Upper lobe of right lung (tissue), 1 donor: ENCODE measurements at regions not wholly inside any gene's neighbourhood (a gene's known extent, or its start where the extent isn't known, plus 50 kb on each side); places are given as distances from the start of the nearest gene placed in this dataset.

Source experiments
- ATAC-seq: fragments of 200-7000 bp; cut with Tn5 transposase; one replicate; pipeline ENCODE4 v1.9.1; 2020; ENCODE audit warnings: mild to moderate bottlenecking, moderate library complexity
- DNase-seq: peaks from one replicate; pipeline ENCODE4 v3.0.0-alpha.2; 2020
- H3K27ac ChIP-seq: fragments of 200-600 bp; one replicate; pipeline ENCODE4 v1.8.0; 2022
- H3K27me3 ChIP-seq: fragments of 200-600 bp; one replicate; pipeline ENCODE4 v1.8.0; 2022; ENCODE audit warnings: mild to moderate bottlenecking
- H3K36me3 ChIP-seq: fragments of 200-600 bp; one replicate; pipeline ENCODE4 v1.8.0; 2022
- H3K4me1 ChIP-seq: fragments of 200-600 bp; one replicate; pipeline ENCODE4 v1.8.0; 2022
- H3K4me3 ChIP-seq: fragments of 200-600 bp; one replicate; pipeline ENCODE4 v1.8.0; 2022; ENCODE audit warnings: mild to moderate bottlenecking
- H3K9me3 ChIP-seq: fragments of 200-600 bp; one replicate; pipeline ENCODE4 v1.8.0; 2022
- CTCF ChIP-seq: fragments of 200-600 bp; IDR thresholded peaks from one replicate; pipeline ENCODE4 v1.8.0; 2022; ENCODE audit warnings: antibody characterized with exemption
- intact Hi-C: fragments of 100-400 bp; cut with DNase I; formaldehyde crosslinking; loops from one replicate; pipeline ENCODE4 v1.11.0; 2022
- donor health status: DM: no; HTN: yes; CAD: no; lungs with severe emphysema.

- ATAC-seq = no peak
- peak; percentile 46 for DNase-seq
- Histone ChIP-seq H3K27ac (no peak overlapping the region), H3K9me3 (no peaks in the 10 kb centered on the region), H3K27me3 (no peaks in the 10 kb centered on the region), H3K4me3 (no peak overlapping the region), H3K4me1 (no peaks in the 10 kb centered on the region), H3K36me3 (no peaks in the 10 kb centered on the region)
- intact Hi-C loops = no loop called here
- no peak for TF ChIP-seq CTCF
These were observed 123.4 kb downstream of the SIK1 start for GRCh38 chr21:43303275-43304178.

GRCh38 chr21:43302769-43303168 is 124.2 kb downstream of the SIK1 start:
- Histone ChIP-seq H3K36me3 (no peaks in the 10 kb centered on the region), H3K27ac (no peak overlapping the region), H3K27me3 (no peaks in the 10 kb centered on the region), H3K4me3 (no peak overlapping the region), H3K4me1 (no peaks in the 10 kb centered on the region), H3K9me3 (no peaks in the 10 kb centered on the region)
- DNase-seq = peak; percentile 42
- no peak for ATAC-seq
- TF ChIP-seq CTCF = no peak
- intact Hi-C loops = no loop called here

DNA sequence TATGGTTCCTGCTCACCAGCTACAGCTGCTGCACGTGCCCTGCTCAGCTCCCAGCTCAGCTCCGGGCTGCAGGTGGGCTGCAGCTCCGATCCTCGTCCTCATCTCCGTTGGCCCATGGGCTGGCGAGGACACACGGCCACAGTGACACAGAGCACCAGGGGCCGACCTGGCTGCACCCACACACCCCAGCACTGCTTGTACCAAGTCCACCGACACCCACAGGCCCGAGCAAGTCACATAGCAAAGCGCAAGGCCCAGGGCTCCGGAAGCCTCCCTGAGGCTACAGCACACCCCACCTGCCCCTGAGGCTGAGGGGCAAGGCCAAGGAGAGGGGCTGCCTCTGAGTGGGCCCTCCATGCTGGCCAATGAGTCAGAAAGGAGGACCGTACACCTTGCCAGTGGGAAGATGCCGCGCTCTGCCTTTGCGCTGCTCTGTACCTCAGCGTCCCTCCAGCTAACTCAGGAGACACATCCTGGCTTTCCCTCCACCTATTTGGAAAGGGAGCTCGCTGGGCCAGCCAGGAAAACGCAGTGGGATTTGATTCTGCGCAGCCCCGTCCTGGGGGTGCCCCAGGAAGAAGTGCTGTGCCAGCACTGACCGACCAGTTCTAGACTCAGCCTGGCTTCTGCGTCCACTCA is 124.8 kb downstream of the SIK1 start:
- H3K27me3 ChIP-seq = no peaks in the 10 kb centered on the region
- H3K4me3 ChIP-seq = no peak overlapping the region
- H3K36me3 ChIP-seq = no peaks in the 10 kb centered on the region
- no peaks in the 10 kb centered on the region for H3K9me3 ChIP-seq
- intact Hi-C loops = no loop called here
- TF ChIP-seq CTCF = no peak
- no peak overlapping the region for H3K27ac ChIP-seq
- H3K4me1 ChIP-seq = no peaks in the 10 kb centered on the region
- no peak for ATAC-seq
- DNase-seq = no peak

- H3K9me3 ChIP-seq = no peaks in the 10 kb centered on the region
- H3K27me3 ChIP-seq = no peaks in the 10 kb centered on the region
- no peak overlapping the region for H3K27ac ChIP-seq
- DNase-seq (peak; percentile 63), ATAC-seq (no peak)
- intact Hi-C loops = no loop called here
- no peaks in the 10 kb centered on the region for H3K4me1 ChIP-seq
- no peak for TF ChIP-seq CTCF
- no peak overlapping the region for H3K4me3 ChIP-seq
- no peaks in the 10 kb centered on the region for H3K36me3 ChIP-seq
These were observed 125.4 kb downstream of the SIK1 start for GRCh38 chr21:43301409-43302061.

DNA sequence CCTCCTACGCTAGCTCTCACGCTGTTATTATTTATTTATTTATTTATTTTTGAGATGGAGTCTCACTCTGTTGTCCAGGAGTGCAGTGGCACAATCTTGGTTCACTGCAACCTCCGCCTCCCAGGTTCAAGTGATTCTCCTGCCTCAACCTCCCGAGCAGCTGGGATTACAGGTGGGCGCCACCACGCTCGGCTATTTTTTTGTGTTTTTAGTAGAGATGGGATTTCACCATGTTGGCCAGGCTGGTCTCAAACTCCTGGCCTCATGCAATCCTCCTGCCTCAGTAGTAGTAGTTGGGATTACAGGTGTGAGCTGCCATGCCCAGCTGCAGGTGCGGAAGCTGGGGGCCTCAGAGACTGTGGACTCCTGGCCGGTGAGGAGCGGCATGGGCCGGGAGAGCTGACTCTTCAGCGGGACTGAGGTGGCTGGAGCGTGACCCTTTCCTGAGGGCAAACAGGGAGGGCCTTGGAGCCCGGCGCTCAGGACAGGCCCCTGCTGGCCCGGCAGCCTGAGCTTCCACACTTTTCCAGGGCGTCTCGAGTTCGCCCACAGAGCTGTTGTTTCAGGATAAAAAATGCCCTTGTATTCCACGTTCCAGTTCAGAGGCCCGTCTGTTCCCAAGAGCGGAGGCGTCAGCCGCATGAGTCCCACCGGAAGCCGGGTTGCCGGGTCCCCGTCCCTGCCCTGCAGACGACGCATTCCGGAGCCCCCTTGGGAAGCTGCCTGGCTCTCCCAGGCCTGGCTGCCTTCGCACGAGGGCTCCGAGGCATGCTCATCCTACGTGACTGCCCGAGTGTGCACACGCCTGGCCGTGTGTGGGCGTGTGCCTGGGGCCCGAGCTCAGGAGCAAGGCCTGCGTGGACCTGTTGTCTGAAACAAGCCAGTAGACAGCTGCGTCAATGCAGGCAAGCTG is 126.2 kb downstream of the SIK1 start:
- Histone ChIP-seq H3K4me1 (no peaks in the 10 kb centered on the region), H3K27ac (no peak overlapping the region), H3K27me3 (no peaks in the 10 kb centered on the region), H3K9me3 (no peaks in the 10 kb centered on the region), H3K36me3 (no peaks in the 10 kb centered on the region), H3K4me3 (no peak overlapping the region)
- no peak for TF ChIP-seq CTCF
- intact Hi-C loops = no loop called here
- ATAC-seq (no peak), DNase-seq (peak; percentile 52)
